GM12892 (cell line): ENCODE measurements at regions not wholly inside any gene's neighbourhood (a gene's known extent, or its start where the extent isn't known, plus 50 kb on each side); places are given as distances from the start of the nearest gene placed in this dataset.

Experiments used
- POLR2A ChIP-seq: IDR thresholded peaks from 2 replicates; pipeline ENCODE4 v1.6.1; 2011; ENCODE audit warnings: low read depth, low read length, control low read depth
- POLR2AphosphoS5 ChIP-seq: IDR thresholded peaks from 2 replicates; pipeline ENCODE4 v1.6.1; 2011; ENCODE audit warnings: low read depth, low read length, control low read depth
- TAF1 ChIP-seq: IDR thresholded peaks from 2 replicates; pipeline ENCODE4 v1.6.1; 2011; ENCODE audit warnings: low read depth, mild to moderate bottlenecking, control low read depth, low read length, borderline replicate concordance

GRCh38 chr10:23608926-23609325, 170.1 kb downstream of the OTUD1 start:
- TF ChIP-seq POLR2A: no peak
- no peak for TF ChIP-seq POLR2AphosphoS5
- TF ChIP-seq TAF1: no peak
